ENCODE measurements at regions not wholly inside any gene's neighbourhood (a gene's known extent, or its start where the extent isn't known, plus 50 kb on each side); places are given as distances from the start of the nearest gene placed in this dataset.

GRCh38 chr4:182074810-182075209, 168.4 kb upstream of the TENM3 start:
- 53 to 65% methylated on average over 6 of the region's 6 CpGs for WGBS, 2 donors
- no peak for DNase-seq (ENCODE audit: low spot score in 2 of 2)
- H3K4me3 ChIP-seq (ENCODE audit: low read depth, poor library complexity, severe bottlenecking): no peak overlapping the region
- TF ChIP-seq CTCF (IDR thresholded peaks at IDR 0.05) (no peak), POLR2A (IDR thresholded peaks at IDR 0.05) (no peak)
- intact Hi-C loops (cut with DNase I; ENCODE audit: low total_unique reads): no loop called here

GRCh38 chr4:182082910-182083309, 160.3 kb upstream of the TENM3 start:
- TF ChIP-seq CTCF (IDR thresholded peaks at IDR 0.05) (no peak), POLR2A (IDR thresholded peaks at IDR 0.05) (no peak)
- H3K4me3 ChIP-seq (ENCODE audit: low read depth, poor library complexity, severe bottlenecking): no peak overlapping the region
- no peak for DNase-seq (ENCODE audit: low spot score in 2 of 2)
- intact Hi-C loops (cut with DNase I; ENCODE audit: low total_unique reads): no loop called here

- TF ChIP-seq CTCF (IDR thresholded peaks at IDR 0.05) (no peak), POLR2A (IDR thresholded peaks at IDR 0.05) (no peak)
- no peak overlapping the region for H3K4me3 ChIP-seq (ENCODE audit: low read depth, poor library complexity, severe bottlenecking)
- intact Hi-C loops (cut with DNase I; ENCODE audit: low total_unique reads): no loop called here
- 84 to 90% methylated on average over 8 of the region's 8 CpGs for WGBS, 2 donors
- no peak for DNase-seq (ENCODE audit: low spot score in 2 of 2)
Observed at GRCh38 chr4:182083671-182084410, 159.4 kb upstream of the TENM3 start.

- intact Hi-C loops (cut with DNase I; ENCODE audit: low total_unique reads): no loop called here
- no peak for DNase-seq (ENCODE audit: low spot score in 2 of 2)
- TF ChIP-seq POLR2A (IDR thresholded peaks at IDR 0.05) (no peak), CTCF (IDR thresholded peaks at IDR 0.05) (no peak)
- WGBS, 2 donors: 38 to 46% methylated on average over 4 of the region's 4 CpGs
- no peak overlapping the region for H3K4me3 ChIP-seq (ENCODE audit: low read depth, poor library complexity, severe bottlenecking)
Observed at GRCh38 chr4:182085051-182085480, 158.1 kb upstream of the TENM3 start.

- WGBS, 2 donors: 81 to 91% methylated on average over 2 of the region's 2 CpGs
- no peak overlapping the region for H3K4me3 ChIP-seq (ENCODE audit: low read depth, poor library complexity, severe bottlenecking)
- intact Hi-C loops (cut with DNase I; ENCODE audit: low total_unique reads): no loop called here
- no peak for TF ChIP-seq CTCF (IDR thresholded peaks at IDR 0.05)
- no peak for TF ChIP-seq POLR2A (IDR thresholded peaks at IDR 0.05)
- no peak for DNase-seq (ENCODE audit: low spot score in 2 of 2)
Observed at GRCh38 chr4:182089326-182089725, 153.9 kb upstream of the TENM3 start.

GRCh38 chr4:182090186-182090585, 153.0 kb upstream of the TENM3 start:
- TF ChIP-seq POLR2A (IDR thresholded peaks at IDR 0.05) (no peak), CTCF (IDR thresholded peaks at IDR 0.05) (no peak)
- WGBS, 2 donors: 81 to 83% methylated on average over 5 of the region's 5 CpGs
- intact Hi-C loops (cut with DNase I; ENCODE audit: low total_unique reads): no loop called here
- no peak overlapping the region for H3K4me3 ChIP-seq (ENCODE audit: low read depth, poor library complexity, severe bottlenecking)
- no peak for DNase-seq (ENCODE audit: low spot score in 2 of 2)
